ENCODE measurements at regions not wholly inside any gene's neighbourhood (a gene's known extent, or its start where the extent isn't known, plus 50 kb on each side); places are given as distances from the start of the nearest gene placed in this dataset.

- Histone ChIP-seq H3K4me3 (no peak overlapping the region), H3F3A (ENCODE audit: insufficient read depth, low read depth) (no peaks in the 10 kb centered on the region), H3K27me3 (ENCODE audit: insufficient read depth, low read depth) (no peaks in the 10 kb centered on the region), H4K20me1 (ENCODE audit: insufficient read depth) (no peaks in the 10 kb centered on the region), H3K36me3 (ENCODE audit: low read depth) (no peaks in the 10 kb centered on the region), H3K9me3 (ENCODE audit: insufficient read depth, low read depth) (no peaks in the 10 kb centered on the region), H3K4me1 (replicated peaks; ENCODE audit: insufficient read depth) (no peaks in the 10 kb centered on the region), H3K9me2 (ENCODE audit: insufficient read depth) (no peaks in the 10 kb centered on the region), H3K4me2 (no peak overlapping the region), H2AFZ (no peak overlapping the region), H3K79me2 (ENCODE audit: low read depth) (no peaks in the 10 kb centered on the region), H3K27ac (no peak overlapping the region)
- intact Hi-C loops (cut with micrococcal nuclease; ENCODE audit: unreplicated experiment): no loop called here
- POLR2A ChIA-PET (ENCODE audit: unreplicated experiment): no interaction called here
- no TSS peak for BruUV-seq (replicated peaks)
- no peak for TF ChIP-seq CTCF (conservative IDR thresholded peaks at IDR 0.05)
- TF ChIP-seq EZH2 (IDR thresholded peaks at IDR 0.05; ENCODE audit: low read depth): no peak
- DNase-seq: no peak
- CTCF ChIA-PET: no interaction called here
Observed at GRCh38 chr11:105321696-105322095, 182.1 kb upstream of the CARD18 start.

GRCh38 chr11:105315287-105315686, 175.7 kb upstream of the CARD18 start:
- Histone ChIP-seq H3K79me2 (ENCODE audit: low read depth) (no peaks in the 10 kb centered on the region), H4K20me1 (ENCODE audit: insufficient read depth) (no peaks in the 10 kb centered on the region), H2AFZ (0 out of 2 replicates have a peak overlapping the region, but pooled peaks have one; percentile 11), H3K9me3 (ENCODE audit: insufficient read depth, low read depth) (no peaks in the 10 kb centered on the region), H3K4me2 (no peak overlapping the region), H3K36me3 (ENCODE audit: low read depth) (no peaks in the 10 kb centered on the region), H3K27me3 (ENCODE audit: insufficient read depth, low read depth) (no peaks in the 10 kb centered on the region), H3F3A (ENCODE audit: insufficient read depth, low read depth) (no peaks in the 10 kb centered on the region), H3K4me1 (replicated peaks; ENCODE audit: insufficient read depth) (no peaks in the 10 kb centered on the region), H3K9me2 (ENCODE audit: insufficient read depth) (no peaks in the 10 kb centered on the region), H3K4me3 (no peak overlapping the region), H3K27ac (no peak overlapping the region)
- POLR2A ChIA-PET (ENCODE audit: unreplicated experiment): no interaction called here
- intact Hi-C loops (cut with micrococcal nuclease; ENCODE audit: unreplicated experiment): no loop called here
- CTCF ChIA-PET: interaction anchor here (0.6 kb wide), 1 partner anchor 342 kb away, joined by 4 read pairs; no protein-coding TSS in a partner anchor
- no TSS peak for BruUV-seq (replicated peaks)
- DNase-seq: no peak
- TF ChIP-seq EZH2 (IDR thresholded peaks at IDR 0.05; ENCODE audit: low read depth) (no peak), CTCF (conservative IDR thresholded peaks at IDR 0.05) (no peak)

- H4K20me1 ChIP-seq (ENCODE audit: insufficient read depth): no peaks in the 10 kb centered on the region
- ChIA-PET POLR2A (ENCODE audit: unreplicated experiment) (no interaction called here), CTCF (no interaction called here)
- no peak overlapping the region for H3K4me2 ChIP-seq
- no peaks in the 10 kb centered on the region for H3K27me3 ChIP-seq (ENCODE audit: insufficient read depth, low read depth)
- H3F3A ChIP-seq (ENCODE audit: insufficient read depth, low read depth): no peaks in the 10 kb centered on the region
- H3K9me2 ChIP-seq (ENCODE audit: insufficient read depth): no peaks in the 10 kb centered on the region
- no peak overlapping the region for H3K27ac ChIP-seq
- no peaks in the 10 kb centered on the region for H3K9me3 ChIP-seq (ENCODE audit: insufficient read depth, low read depth)
- no peaks in the 10 kb centered on the region for H3K36me3 ChIP-seq (ENCODE audit: low read depth)
- H3K4me3 ChIP-seq: no peak overlapping the region
- no peak for DNase-seq
- BruUV-seq (replicated peaks): no TSS peak
- H3K4me1 ChIP-seq (replicated peaks; ENCODE audit: insufficient read depth): no peaks in the 10 kb centered on the region
- TF ChIP-seq CTCF (conservative IDR thresholded peaks at IDR 0.05): no peak
- TF ChIP-seq EZH2 (IDR thresholded peaks at IDR 0.05; ENCODE audit: low read depth): no peak
- H2AFZ ChIP-seq: no peak overlapping the region
- H3K79me2 ChIP-seq (ENCODE audit: low read depth): no peaks in the 10 kb centered on the region
- intact Hi-C loops (cut with micrococcal nuclease; ENCODE audit: unreplicated experiment): no loop called here
Observed at GRCh38 chr11:105312266-105312665, 172.7 kb upstream of the CARD18 start.

Data from PC-9 (cell line).